IPS-18a (cell line): ENCODE measurements at regions not wholly inside any gene's neighbourhood (a gene's known extent, or its start where the extent isn't known, plus 50 kb on each side); places are given as distances from the start of the nearest gene placed in this dataset.

ENCODE experiments used
- H3K27ac ChIP-seq: one replicate; pipeline ENCODE4 v1.5.1; 2013; ENCODE audit warnings: low read length
- H3K27me3 ChIP-seq: one replicate; pipeline ENCODE4 v1.6.1; 2013; ENCODE audit warnings: mild to moderate bottlenecking, low read length; ENCODE audit not compliant: control insufficient read depth, insufficient read depth
- H3K36me3 ChIP-seq: one replicate; pipeline ENCODE4 v1.6.1; 2013; ENCODE audit warnings: low read depth, low read length; ENCODE audit not compliant: control insufficient read depth
- H3K4me1 ChIP-seq: one replicate; pipeline ENCODE4 v1.6.1; 2013; ENCODE audit warnings: low read depth, low read length; ENCODE audit not compliant: control insufficient read depth
- H3K4me3 ChIP-seq: one replicate; pipeline ENCODE4 v1.5.1; 2013; ENCODE audit warnings: low read length
- H3K9ac ChIP-seq: one replicate; pipeline ENCODE4 v1.6.1; 2013; ENCODE audit warnings: mild to moderate bottlenecking, low read length, moderate library complexity
- H3K9me3 ChIP-seq: one replicate; pipeline ENCODE4 v1.6.1; 2013; ENCODE audit warnings: low read depth, low read length; ENCODE audit not compliant: control insufficient read depth

DNA sequence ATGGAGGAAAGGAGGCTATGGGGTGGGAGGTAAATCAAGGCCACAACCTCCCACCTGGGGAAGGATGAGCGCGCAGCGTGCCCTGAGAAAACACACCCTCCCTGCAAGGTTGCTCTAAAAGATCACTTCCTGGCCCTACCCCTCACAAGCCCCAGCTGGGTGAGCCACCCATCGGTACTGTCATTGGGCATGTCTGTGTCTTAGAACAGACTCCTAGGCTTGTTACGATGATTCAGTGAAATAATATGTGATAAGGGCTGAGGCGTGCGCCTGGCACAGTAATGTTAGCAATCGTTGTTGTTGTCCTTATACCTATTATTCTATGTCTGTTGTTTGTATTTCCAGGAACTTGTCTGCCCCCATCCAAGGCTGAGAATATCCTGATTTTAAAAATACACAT lies 175.1 kb downstream of the ZFP36L2 start:
- H3K36me3 ChIP-seq = no peaks in the 10 kb centered on the region
- H3K4me1 ChIP-seq = peaks cover 4% of the 10 kb centered on the region
- H3K27me3 ChIP-seq = no peaks in the 10 kb centered on the region
- no peak overlapping the region for H3K9ac ChIP-seq
- no peaks in the 10 kb centered on the region for H3K9me3 ChIP-seq
- no peak overlapping the region for H3K27ac ChIP-seq
- H3K4me3 ChIP-seq = no peak overlapping the region

DNA sequence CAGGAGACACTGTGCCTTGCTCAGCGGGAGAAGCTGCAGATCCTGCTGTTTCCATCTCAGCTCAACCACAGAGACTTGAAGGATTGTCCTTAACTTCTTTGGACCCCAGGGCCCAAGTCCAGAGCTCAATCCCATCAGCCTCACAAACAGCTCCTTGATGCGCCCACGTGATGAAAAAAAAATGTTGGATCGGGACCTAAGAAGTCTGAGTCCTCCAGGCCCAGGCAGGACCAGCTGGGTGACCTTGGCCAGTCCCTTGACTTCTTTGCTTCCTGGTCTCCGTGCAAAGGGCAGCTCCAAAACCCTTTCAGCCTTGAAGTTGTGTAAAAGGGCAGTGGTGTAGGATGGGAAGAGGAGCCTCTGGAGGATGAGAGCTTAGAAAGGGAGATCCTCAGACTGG lies 175.5 kb downstream of the ZFP36L2 start:
- Histone ChIP-seq H3K9ac (no peak overlapping the region), H3K27me3 (no peaks in the 10 kb centered on the region), H3K4me3 (no peak overlapping the region), H3K27ac (no peak overlapping the region), H3K9me3 (no peaks in the 10 kb centered on the region), H3K4me1 (peaks cover 5% of the 10 kb centered on the region), H3K36me3 (no peaks in the 10 kb centered on the region)

GRCh38 chr2:43049836-43050801 lies 176.3 kb downstream of the ZFP36L2 start:
- Histone ChIP-seq H3K4me3 (no peak overlapping the region), H3K9ac (no peak overlapping the region), H3K27me3 (no peaks in the 10 kb centered on the region), H3K36me3 (no peaks in the 10 kb centered on the region), H3K9me3 (no peaks in the 10 kb centered on the region), H3K27ac (no peak overlapping the region), H3K4me1 (peaks cover 5% of the 10 kb centered on the region)

DNA sequence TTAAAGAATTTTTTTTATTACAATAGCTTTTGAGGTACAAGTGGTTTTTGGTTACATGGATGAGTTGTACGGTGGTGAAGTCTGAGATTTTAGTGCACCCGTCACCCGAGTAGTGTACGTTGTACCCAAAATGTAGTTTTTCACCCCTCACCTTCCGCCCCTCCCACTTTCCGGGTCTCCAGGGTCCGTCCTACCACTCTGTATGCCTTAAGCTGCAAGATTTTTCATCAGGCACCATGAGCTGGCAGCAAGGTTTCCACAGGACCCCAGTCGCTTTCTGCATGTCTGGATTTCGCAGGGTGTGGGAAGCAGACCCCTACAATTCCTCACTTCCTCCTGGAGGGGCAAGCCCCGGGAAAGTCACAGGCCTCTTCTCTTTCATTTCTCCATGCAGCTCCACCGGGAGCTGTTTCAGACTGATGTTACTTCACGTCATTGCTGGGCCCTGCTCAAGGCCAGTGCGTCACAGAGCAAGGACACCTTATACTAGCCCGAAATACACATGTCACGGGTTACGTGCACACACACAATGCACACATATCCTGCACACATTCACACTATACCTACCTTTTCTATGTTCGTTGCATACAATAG lies 179.1 kb downstream of the ZFP36L2 start:
- no peaks in the 10 kb centered on the region for H3K27me3 ChIP-seq
- peaks cover 5% of the 10 kb centered on the region for H3K4me1 ChIP-seq
- no peak overlapping the region for H3K9ac ChIP-seq
- H3K9me3 ChIP-seq = no peaks in the 10 kb centered on the region
- H3K36me3 ChIP-seq = no peaks in the 10 kb centered on the region
- no peak overlapping the region for H3K4me3 ChIP-seq
- H3K27ac ChIP-seq = no peak overlapping the region

- Histone ChIP-seq H3K9me3 (no peaks in the 10 kb centered on the region), H3K4me3 (no peak overlapping the region), H3K27ac (no peak overlapping the region), H3K4me1 (peaks cover 17% of the 10 kb centered on the region), H3K9ac (no peak overlapping the region), H3K36me3 (no peaks in the 10 kb centered on the region), H3K27me3 (no peaks in the 10 kb centered on the region)
Measured at GRCh38 chr2:43045866-43046265, 180.5 kb downstream of the ZFP36L2 start.

DNA sequence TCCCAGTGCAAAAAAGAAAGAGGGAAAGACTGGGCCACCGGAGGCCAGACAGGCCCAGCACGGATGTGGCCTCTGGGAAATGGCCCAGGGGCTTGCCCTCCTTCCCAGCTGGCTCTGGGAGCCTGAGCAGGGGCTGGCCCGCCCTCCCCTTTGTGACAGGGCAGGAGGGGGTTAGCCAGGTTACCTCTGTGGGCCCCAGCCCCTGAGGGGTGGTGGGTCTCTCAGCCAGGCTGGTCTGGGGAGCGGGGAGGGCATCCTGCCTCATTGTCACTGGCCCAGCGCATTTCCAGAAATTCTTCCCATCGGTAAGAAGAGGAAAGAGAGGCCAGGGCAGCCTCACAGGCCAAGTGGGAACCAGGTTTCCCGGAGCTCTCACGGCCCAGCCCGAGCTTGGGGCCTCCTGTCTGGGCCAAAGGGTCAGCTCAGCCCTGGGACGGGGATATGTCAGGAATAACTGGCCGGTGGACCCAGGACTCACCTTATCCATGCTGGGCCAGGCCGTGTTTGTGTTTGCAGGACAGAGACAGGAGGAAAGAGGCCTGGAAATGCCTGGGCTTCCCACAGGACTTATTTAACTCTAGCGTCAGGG lies 182.2 kb downstream of the ZFP36L2 start:
- no peak overlapping the region for H3K4me3 ChIP-seq
- no peak overlapping the region for H3K9ac ChIP-seq
- H3K4me1 ChIP-seq = peaks cover 17% of the 10 kb centered on the region
- no peaks in the 10 kb centered on the region for H3K27me3 ChIP-seq
- no peaks in the 10 kb centered on the region for H3K9me3 ChIP-seq
- no peaks in the 10 kb centered on the region for H3K36me3 ChIP-seq
- H3K27ac ChIP-seq = no peak overlapping the region

DNA sequence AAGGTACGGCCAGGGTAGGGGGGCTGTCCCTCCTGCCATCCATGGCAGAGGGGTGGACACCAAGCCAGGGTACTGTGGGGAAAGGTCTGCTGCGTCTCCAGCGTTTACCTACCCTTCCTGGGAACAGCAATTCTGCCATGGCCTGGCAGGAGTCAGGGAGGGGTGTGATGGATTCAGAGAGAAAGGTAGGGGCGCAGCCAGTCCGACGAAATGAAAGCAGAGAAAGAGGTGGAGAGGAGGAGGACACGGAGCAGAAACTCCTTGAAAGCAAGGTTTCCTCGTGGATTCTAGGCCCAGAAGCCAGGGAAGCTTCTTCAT lies 182.9 kb downstream of the ZFP36L2 start:
- no peak overlapping the region for H3K9ac ChIP-seq
- no peaks in the 10 kb centered on the region for H3K9me3 ChIP-seq
- H3K27me3 ChIP-seq = no peaks in the 10 kb centered on the region
- no peaks in the 10 kb centered on the region for H3K36me3 ChIP-seq
- no peak overlapping the region for H3K4me3 ChIP-seq
- peaks cover 17% of the 10 kb centered on the region for H3K4me1 ChIP-seq
- no peak overlapping the region for H3K27ac ChIP-seq

DNA sequence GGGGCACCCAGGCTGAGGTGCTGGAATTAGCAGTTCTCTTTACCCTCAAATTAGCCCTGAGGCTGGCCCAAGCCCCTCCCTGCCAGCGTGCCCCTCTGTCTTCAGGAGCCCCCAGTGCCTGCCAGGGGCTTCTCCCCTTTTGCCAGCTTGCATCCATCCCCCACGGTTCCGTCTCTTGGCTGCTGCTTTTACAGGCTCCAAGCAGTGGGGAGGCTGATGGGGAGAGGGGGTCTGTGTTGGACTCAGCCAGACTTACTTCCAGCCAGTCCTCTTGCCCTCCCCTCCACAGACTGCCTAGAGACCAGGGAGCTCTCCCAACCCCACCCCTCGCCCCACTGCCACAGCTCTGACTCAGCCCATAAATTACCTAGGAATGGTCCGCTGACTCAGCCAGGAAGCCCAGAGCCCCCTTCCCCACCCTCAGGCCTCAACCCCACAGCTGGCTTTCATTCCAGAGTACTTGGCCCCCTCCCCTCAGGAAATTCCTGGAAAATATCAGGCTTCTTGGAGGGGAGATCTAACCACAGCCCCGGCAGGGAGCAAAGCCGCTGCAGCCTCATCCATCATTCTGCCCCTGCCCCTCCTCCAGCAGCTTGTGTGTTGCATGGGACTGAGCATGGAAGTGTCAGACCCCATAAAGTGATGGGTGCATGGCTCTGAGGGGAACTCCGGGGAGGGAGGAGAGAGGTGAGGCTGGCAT lies 184.6 kb downstream of the ZFP36L2 start:
- no peak overlapping the region for H3K27ac ChIP-seq
- H3K4me1 ChIP-seq = peaks cover 17% of the 10 kb centered on the region
- no peak overlapping the region for H3K9ac ChIP-seq

GRCh38 chr2:43041173-43041591 lies 185.2 kb downstream of the ZFP36L2 start:
- Histone ChIP-seq H3K27ac (no peak overlapping the region), H3K9me3 (no peaks in the 10 kb centered on the region), H3K4me1 (peaks cover 12% of the 10 kb centered on the region), H3K27me3 (no peaks in the 10 kb centered on the region), H3K36me3 (no peaks in the 10 kb centered on the region), H3K9ac (no peak overlapping the region), H3K4me3 (no peak overlapping the region)

More for the DNA sequence above, 184.6 kb downstream of the ZFP36L2 start:
- H3K4me3 ChIP-seq = no peak overlapping the region
- no peaks in the 10 kb centered on the region for H3K27me3 ChIP-seq
- no peaks in the 10 kb centered on the region for H3K9me3 ChIP-seq
- H3K36me3 ChIP-seq = no peaks in the 10 kb centered on the region

DNA sequence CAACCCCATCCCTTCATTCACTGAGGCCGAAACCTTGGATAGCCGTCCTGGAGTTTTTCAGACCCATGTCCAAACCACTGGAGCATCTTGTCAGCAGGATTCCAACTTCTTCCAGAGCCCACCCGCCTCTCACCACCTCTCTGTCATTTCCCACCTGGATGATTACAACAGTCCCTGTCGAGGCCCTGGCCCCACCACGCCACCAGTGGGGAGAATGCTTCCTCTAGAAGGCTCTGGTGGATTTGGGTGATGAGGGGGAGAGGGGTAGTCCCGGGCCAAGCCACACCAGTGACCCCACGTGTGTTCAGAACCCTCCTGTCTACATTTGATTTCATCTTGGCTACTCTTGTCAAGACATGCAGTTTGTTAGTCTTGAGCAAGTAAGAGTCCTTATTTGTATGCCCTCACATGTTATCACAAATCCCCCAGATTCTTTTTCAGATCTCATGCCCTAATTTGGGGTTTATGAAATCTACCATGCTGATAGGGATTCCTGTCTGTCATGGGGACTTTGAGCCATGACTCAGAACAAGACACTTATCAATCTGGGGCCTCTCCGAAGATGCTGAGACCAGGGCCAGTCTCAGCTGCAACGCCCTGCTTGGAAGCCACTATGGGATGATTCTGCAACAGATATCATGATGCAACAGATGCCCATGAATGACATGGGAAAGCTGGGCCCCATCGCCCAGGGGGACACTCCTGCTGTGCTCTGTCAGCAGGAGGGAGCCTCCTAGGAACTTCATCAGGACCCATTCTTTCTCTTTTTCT lies 186.1 kb downstream of the ZFP36L2 start:
- H3K9me3 ChIP-seq = no peaks in the 10 kb centered on the region
- peaks cover 12% of the 10 kb centered on the region for H3K4me1 ChIP-seq
- H3K27me3 ChIP-seq = no peaks in the 10 kb centered on the region
- no peak overlapping the region for H3K4me3 ChIP-seq
- no peak overlapping the region for H3K9ac ChIP-seq
- H3K36me3 ChIP-seq = no peaks in the 10 kb centered on the region
- no peak overlapping the region for H3K27ac ChIP-seq
